T-helper 17 cell (primary cell): ENCODE measurements at regions not wholly inside any gene's neighbourhood (a gene's known extent, or its start where the extent isn't known, plus 50 kb on each side); places are given as distances from the start of the nearest gene placed in this dataset.
"Not testable (repeated sequence)": the region's sequence is repeated elsewhere in the genome, so short reads cannot be mapped to it uniquely, and the experiment has no call there.

Experiments
- ATAC-seq: fragments of 150-1000 bp; cut with Tn5 transposase; 2 replicates; pipeline ENCODE4 v1.10.0; 2021; ENCODE audit warnings: mild to moderate bottlenecking, moderate library complexity
- DNase-seq, 3 donors: peaks; one replicate each; pipeline versions ENCODE4 v3.0.0 to v3.0.0-alpha.2; 2020 to 2021
- H3K9me3 ChIP-seq: one replicate; pipeline ENCODE4 v1.7.0; 2013; ENCODE audit warnings: low read length, mild to moderate bottlenecking; ENCODE audit not compliant: control insufficient read depth, poor library complexity, severe bottlenecking
- H3K27ac Mint-ChIP-seq: one replicate; pipeline ENCODE4 v1.8.0; 2022; ENCODE audit warnings: mild to moderate bottlenecking, moderate library complexity, mixed read lengths
- H3K27me3 Mint-ChIP-seq: one replicate; pipeline ENCODE4 v1.8.0; 2022; ENCODE audit warnings: mixed read lengths
- H3K36me3 Mint-ChIP-seq: one replicate; pipeline ENCODE4 v1.8.0; 2022; ENCODE audit warnings: low read depth, mixed read lengths
- H3K4me1 Mint-ChIP-seq: one replicate; pipeline ENCODE4 v1.8.0; 2022; ENCODE audit warnings: mild to moderate bottlenecking, mixed read lengths
- H3K4me3 Mint-ChIP-seq: one replicate; pipeline ENCODE4 v1.8.0; 2022; ENCODE audit warnings: mild to moderate bottlenecking, moderate library complexity, mixed read lengths

DNA sequence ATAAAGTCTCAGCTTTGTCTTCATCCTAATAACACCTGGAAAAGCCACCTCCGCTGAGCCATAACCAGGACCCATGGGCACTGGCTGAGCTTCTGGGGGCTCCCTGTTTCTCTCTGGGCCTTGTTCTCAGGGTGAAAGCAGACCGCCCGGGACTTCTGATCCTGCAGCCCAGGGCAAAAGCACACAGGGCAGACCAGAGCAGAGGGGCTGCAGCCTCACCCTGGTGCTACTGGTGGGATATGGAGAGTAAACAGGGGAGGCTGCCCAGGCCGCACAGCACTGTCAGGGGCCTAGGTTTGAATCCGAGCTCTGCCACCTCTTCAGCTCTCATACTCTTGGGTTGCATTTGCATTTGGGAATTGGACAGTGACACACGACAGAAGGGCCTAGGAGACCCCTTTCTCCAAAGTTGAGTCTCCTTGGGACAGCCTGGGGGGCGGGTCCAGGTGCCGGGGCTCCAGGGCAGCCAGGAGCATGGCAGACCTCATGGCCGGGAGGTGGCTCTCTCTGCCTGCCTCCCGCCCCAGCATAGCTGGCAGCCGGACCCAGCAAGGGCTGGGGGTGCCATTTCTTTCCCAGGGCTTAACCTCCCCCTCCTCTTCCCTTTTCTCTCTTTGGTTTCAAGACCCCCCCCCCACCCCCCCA, 164.9 kb downstream of the INHBB start:
- no peak overlapping the region for H3K27ac Mint-ChIP-seq
- H3K9me3 ChIP-seq = no peaks in the 10 kb centered on the region
- peaks cover 4% of the 10 kb centered on the region for H3K4me1 Mint-ChIP-seq
- H3K4me3 Mint-ChIP-seq = no peak overlapping the region
- peaks cover 26% of the 10 kb centered on the region for H3K27me3 Mint-ChIP-seq
- H3K36me3 Mint-ChIP-seq = no peaks in the 10 kb centered on the region
- no peak for ATAC-seq
- no peak for DNase-seq

DNA sequence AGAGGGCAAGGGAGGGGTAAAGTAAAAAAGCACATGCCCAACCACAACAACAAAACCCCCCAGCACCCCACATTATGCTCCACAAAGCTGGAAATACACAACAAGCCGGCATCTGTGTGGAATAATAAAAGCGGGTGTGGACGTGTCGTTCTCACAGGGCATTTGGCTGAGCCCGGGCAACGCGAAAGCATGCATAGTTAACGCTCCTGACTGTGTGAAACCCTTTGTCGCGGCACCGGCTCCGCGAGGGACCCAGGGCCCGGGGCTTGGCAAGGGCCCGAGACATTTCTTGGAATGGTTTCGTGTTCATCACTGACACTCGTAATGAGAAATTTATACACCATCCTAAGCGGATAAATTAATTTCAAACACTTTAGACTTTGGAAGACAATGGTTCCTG, 165.6 kb downstream of the INHBB start:
- Mint-ChIP-seq H3K27me3 (peaks cover 28% of the 10 kb centered on the region), H3K27ac (no peak overlapping the region)

DNA sequence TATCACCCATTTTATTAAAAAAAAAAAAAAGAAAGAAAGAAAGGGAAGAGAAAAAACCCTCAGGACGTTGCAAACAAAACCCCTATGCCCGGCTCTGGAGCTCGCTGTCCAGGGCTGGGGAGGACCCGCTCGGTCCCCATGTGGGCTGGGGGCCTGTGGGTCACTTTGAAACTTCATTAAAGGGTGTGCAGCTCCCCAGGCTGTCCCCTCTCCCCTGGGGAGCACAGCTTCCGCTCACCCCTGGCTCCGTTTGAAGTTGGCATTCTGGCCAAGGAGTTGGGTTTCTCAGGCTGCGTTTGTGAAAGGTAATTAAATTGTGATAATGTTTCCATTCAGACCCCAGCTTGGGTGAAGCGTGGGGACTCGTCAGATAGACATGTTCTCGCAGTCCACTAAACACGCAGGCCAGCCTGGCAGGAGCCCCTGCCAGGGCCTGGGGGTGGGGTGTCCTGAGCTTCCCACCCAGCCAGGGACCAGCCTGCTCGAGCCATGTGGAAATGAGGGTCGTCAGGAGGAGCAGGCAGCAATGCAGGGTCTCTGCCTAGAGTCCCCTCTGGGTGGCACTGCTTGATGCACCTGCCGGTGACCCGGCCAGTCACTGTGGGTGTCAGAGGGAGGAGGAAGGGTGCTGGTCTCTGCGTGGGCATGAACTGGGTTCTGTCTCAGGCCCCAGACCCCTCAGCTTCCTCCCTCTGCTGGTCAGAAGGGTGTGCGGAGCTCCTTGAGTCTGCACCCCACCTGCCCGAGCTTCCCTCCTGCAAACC, 166.2 kb downstream of the INHBB start:
- no peak for ATAC-seq

More for the DNA sequence above, 165.6 kb downstream of the INHBB start:
- H3K4me1 Mint-ChIP-seq = peaks cover 4% of the 10 kb centered on the region
- no peak overlapping the region for H3K4me3 Mint-ChIP-seq
- no peaks in the 10 kb centered on the region for H3K9me3 ChIP-seq
- ATAC-seq (no peak), DNase-seq (no peak)
- H3K36me3 Mint-ChIP-seq = no peaks in the 10 kb centered on the region

DNA sequence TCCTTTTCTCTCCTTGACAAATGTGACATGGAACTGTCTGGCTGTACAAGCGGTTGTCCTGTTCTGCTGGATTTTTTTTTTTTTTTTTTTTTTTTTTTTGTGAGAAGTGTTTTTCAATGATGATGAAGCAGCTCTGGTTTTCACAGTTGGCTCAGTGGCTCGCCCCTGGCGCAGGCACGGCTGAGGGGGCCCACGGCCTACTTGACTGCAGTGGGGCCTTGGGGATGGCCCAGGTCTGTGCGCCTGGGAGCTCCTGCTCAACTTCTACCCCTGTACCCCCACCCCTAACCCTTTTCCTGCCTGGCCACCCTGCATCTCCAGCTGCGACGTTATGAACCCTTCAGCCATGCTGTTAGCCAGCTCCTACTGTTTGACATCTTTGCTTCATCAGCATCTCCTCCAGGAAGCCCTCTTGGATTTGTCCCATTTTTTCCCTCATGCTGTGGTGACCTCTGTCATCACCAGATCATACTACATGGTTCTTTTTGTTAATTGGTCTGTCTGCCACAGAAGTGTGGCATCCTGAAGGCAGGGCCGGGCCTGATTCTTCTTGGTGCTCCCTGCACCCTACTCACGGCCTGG, 167.9 kb downstream of the INHBB start:
- no peak overlapping the region for H3K27ac Mint-ChIP-seq
- no peak overlapping the region for H3K4me3 Mint-ChIP-seq
- H3K27me3 Mint-ChIP-seq = peaks cover 30% of the 10 kb centered on the region
- ATAC-seq (no peak), DNase-seq (no peak)
- H3K4me1 Mint-ChIP-seq = peaks cover 4% of the 10 kb centered on the region
- H3K9me3 ChIP-seq = no peaks in the 10 kb centered on the region
- H3K36me3 Mint-ChIP-seq = no peaks in the 10 kb centered on the region

More for the DNA sequence above, 166.2 kb downstream of the INHBB start:
- Mint-ChIP-seq H3K36me3 (no peaks in the 10 kb centered on the region), H3K27ac (no peak overlapping the region), H3K4me3 (no peak overlapping the region), H3K4me1 (peaks cover 4% of the 10 kb centered on the region), H3K27me3 (peaks cover 23% of the 10 kb centered on the region)
- no peak for DNase-seq
- no peaks in the 10 kb centered on the region for H3K9me3 ChIP-seq

DNA sequence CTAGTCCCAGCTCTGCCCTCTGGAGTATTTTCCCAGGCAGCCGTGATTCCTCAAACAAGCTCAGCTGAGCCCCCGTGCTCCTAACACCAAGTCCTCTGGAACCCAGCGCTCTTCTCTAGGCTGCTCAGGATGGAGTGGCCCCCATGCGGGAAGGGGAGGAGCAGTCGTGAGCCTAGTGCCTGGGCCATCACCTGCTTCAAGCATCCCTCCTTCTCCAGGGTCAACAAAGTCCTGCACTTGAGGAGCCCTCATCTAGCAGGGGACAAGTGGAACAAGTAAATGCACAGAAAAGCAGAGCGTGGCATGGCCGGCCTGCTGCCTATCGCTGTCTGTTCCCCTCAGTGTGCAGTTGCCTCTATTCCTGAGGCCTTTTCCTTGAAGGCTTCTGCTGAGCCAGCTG, 168.6 kb downstream of the INHBB start:
- no peak for ATAC-seq
- no peaks in the 10 kb centered on the region for H3K36me3 Mint-ChIP-seq
- H3K4me1 Mint-ChIP-seq = peaks cover 2% of the 10 kb centered on the region
- no peak overlapping the region for H3K27ac Mint-ChIP-seq
- H3K27me3 Mint-ChIP-seq = peaks cover 31% of the 10 kb centered on the region
- no peak for DNase-seq
- no peak overlapping the region for H3K4me3 Mint-ChIP-seq
- H3K9me3 ChIP-seq = no peaks in the 10 kb centered on the region

DNA sequence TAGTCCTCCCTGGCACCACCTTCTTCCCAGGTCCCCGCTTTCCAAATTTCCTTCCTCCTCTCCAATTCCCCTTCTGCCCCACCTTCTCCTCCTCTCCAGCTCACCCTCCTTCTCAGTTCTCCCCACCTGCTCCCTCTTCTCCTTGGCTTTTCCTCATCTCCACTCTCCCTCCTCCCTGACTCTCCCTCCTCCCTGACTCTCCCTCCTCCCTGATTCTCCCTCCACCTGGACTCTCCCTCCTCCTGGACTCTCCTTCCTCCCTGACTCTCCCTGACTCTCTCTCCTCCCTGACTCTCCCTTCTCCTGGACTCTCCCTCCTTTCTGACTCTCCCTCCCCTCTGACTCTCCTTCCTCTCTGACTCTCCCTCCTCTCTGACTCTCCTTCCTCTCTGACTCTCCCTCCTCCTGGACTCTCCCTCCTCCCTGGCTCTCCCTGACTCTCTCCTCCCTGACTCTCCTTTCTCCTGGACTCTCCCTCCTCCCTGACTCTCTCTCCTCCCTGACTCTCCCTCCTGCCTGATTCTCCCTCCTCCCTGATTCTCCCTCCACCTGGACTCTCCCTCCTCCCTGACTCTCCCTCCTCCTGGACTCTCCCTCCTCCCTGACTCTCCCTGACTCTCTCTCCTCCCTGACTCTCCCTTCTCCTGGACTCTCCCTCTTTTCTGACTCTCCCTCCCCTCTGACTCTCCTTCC, 169.3 kb downstream of the INHBB start:
- H3K27ac Mint-ChIP-seq, H3K4me1 Mint-ChIP-seq, H3K9me3 ChIP-seq, ATAC-seq, H3K36me3 Mint-ChIP-seq, H3K4me3 Mint-ChIP-seq, DNase-seq: not testable (repeated sequence)
- peaks cover 34% of the 10 kb centered on the region for H3K27me3 Mint-ChIP-seq

DNA sequence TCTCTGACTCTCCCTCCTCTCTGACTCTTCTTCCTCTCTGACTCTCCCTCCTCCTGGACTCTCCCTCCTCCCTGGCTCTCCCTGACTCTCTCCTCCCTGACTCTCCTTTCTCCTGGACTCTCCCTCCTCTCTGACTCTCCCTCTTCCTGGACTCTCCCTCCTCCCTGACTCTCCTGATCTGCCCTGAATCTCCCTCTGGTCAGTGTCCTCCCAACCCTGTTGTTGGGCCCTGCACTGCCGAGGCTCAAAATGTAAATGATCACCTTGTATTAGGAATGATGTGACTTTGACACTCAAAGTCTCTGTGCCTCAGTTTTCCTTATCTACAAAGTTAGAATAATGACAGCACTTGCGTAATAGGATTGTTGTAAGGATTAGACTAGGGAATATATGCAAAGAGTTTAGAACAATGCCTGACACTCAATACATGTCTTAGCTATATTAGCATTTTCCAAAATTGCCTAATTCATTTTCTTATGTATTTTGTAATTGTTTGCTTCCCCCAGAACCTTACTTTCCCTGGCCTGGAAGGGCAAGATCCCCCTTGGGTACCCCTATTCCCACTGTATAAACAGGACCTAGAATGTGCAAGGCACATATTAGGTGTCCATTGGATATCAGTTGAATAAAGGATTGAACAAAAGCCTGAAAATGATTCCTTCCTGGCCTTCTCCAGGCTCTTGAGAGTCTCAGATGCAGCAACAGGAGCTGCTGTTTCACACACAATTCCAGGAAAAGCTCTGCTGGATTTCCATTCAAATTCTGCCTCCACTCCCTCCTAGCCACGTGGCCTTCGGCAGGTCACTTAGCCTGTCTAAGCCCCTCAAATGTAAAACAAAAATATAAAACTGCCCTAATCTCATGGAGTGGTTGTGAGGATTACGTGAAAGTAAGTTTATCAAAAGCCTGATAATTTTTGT, 170.1 kb downstream of the INHBB start:
- Mint-ChIP-seq H3K27me3 (peaks cover 34% of the 10 kb centered on the region), H3K27ac (no peak overlapping the region), H3K4me1 (peaks cover 2% of the 10 kb centered on the region), H3K36me3 (no peaks in the 10 kb centered on the region), H3K4me3 (no peak overlapping the region)
- ATAC-seq (no peak), DNase-seq (no peak)
- no peaks in the 10 kb centered on the region for H3K9me3 ChIP-seq

DNA sequence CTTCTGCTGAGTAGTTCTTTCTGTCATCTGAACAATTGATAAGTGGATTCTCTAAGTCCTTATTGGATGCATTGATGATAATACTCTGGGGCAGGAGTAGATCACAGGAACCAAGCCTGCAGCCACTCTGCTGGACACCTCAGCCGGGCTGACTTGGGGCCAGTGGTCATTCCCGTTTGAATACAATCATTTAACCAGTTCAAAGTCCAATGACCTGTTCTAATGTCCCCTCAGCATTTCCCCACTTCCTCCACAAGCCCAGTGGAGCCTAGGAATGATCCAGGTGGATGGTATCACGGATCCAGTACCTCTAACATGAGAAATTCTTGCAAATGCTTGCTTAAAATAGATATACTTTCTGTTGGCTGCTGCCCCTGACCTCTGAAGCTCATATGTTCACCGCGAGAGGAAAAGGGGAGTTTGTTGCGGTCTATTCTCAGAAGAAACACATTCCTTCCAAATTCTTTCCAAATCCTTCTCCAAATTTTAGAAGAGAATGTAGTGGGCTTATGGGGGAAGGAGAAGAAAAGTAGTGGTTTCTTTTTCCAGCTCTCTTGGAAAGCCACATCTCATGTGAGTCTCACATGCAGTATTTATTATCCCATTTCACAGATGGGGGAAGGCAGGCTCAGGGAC, 170.9 kb downstream of the INHBB start:
- DNase-seq = no peak
- ATAC-seq = no peak
- H3K4me1 Mint-ChIP-seq = peaks cover 2% of the 10 kb centered on the region
- H3K9me3 ChIP-seq = no peaks in the 10 kb centered on the region
- no peak overlapping the region for H3K4me3 Mint-ChIP-seq
- peaks cover 41% of the 10 kb centered on the region for H3K27me3 Mint-ChIP-seq
- no peak overlapping the region for H3K27ac Mint-ChIP-seq
- no peaks in the 10 kb centered on the region for H3K36me3 Mint-ChIP-seq

DNA sequence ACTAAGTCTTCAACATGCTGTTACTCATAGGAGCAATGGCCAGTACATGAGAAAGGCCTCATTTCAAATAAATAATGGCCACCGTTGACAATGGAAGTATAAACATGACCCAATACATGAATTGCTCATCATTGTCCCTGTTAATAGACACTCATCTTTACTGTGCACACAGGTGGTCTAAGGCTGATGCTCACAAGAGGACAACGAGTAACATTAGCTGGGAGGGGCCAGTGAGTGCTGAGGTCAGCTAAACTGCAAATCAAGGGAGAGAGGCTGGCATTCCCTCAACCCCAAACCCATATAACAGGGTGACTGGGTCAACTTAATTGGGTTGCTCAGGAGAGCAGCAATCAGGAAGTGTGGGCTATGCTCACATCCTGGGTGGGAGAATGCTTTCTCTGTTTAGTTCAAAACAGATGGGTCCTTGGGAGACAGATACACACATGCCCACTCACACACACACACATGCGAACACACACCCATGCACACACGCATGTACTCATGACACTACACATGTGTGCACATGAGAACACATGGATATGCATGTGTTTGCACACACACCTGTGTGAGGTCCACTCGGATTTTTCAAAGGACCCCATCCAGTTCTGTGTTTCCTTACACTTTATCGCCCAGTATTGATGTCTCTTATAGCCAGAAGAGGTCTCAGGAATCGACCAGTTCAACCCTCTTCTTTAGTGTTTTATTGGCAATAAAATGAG, 172.0 kb downstream of the INHBB start:
- ATAC-seq = no peak
- no peaks in the 10 kb centered on the region for H3K36me3 Mint-ChIP-seq
- DNase-seq = no peak
- H3K9me3 ChIP-seq = no peaks in the 10 kb centered on the region
- H3K27me3 Mint-ChIP-seq = peaks cover 51% of the 10 kb centered on the region
- no peaks in the 10 kb centered on the region for H3K4me1 Mint-ChIP-seq
- H3K27ac Mint-ChIP-seq = no peak overlapping the region
- no peak overlapping the region for H3K4me3 Mint-ChIP-seq

DNA sequence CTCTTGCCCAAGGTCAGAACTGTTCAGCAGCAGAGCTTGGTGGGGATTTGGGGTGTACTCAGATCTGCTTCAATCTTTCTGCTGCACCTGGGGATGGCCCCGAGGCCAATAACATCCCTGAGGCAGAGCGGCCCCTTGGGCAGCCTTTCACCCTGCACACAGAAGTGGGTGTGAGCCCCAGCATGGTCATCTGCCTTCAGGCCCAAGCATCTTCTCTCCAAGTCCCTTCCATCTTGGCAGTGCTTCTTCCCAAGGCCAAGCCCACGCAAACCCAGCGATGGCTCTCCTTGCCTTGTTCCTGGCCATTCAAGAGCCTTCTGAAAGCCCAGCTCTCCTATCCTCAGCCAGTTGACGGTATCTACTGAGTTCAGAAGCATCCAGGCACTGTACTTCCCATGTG, 172.9 kb downstream of the INHBB start:
- DNase-seq (no peak), ATAC-seq (no peak)
- no peaks in the 10 kb centered on the region for H3K36me3 Mint-ChIP-seq
- H3K27ac Mint-ChIP-seq = no peak overlapping the region
- H3K27me3 Mint-ChIP-seq = peaks cover 59% of the 10 kb centered on the region
- peaks cover 2% of the 10 kb centered on the region for H3K4me1 Mint-ChIP-seq
- H3K9me3 ChIP-seq = no peaks in the 10 kb centered on the region
- H3K4me3 Mint-ChIP-seq = no peak overlapping the region

DNA sequence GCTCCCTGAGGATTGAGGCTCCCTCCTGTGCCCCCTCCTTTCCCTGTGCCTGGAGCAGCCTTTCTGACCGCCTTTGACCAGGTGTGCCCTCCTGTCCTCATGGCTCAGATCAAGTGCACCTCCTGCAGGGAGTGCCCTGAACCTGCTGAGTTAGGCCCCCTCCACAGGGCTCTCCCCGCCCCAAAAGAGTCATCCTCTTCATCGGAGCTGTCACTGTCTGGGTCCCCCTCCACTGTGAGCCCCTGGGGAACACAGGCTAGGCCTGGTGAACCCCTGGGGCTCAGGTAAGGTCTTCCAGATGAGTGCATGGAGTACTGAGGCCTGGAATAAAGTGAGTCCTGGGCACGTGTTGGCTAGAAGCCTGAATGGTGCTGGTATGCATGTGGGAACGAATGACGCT, 173.5 kb downstream of the INHBB start:
- no peak for ATAC-seq
- no peak overlapping the region for H3K27ac Mint-ChIP-seq
- H3K4me3 Mint-ChIP-seq = no peak overlapping the region
- no peaks in the 10 kb centered on the region for H3K9me3 ChIP-seq
- H3K36me3 Mint-ChIP-seq = no peaks in the 10 kb centered on the region
- H3K4me1 Mint-ChIP-seq = peaks cover 2% of the 10 kb centered on the region
- H3K27me3 Mint-ChIP-seq = peaks cover 63% of the 10 kb centered on the region
- DNase-seq = no peak

DNA sequence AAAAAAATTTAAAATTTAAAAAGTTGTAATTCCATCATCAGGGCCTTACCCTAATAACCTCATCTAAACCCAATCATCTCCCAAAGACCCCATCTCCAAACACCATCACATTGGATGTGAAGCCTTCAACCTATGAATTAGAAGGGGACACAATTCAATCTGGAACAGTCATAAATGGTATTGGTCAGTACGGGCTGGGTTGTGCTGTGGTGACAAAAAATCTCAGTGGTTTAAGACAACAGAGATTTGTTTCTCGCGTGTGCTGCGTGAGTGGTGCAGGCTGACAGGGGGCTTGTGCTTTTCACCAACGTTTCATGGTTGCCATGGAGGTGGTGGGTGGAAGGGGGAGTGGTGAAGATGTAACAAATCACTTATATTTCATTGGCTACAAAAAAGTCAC, 174.5 kb downstream of the INHBB start:
- H3K4me1 Mint-ChIP-seq = peaks cover 2% of the 10 kb centered on the region
- no peak for ATAC-seq
- no peak for DNase-seq
- no peaks in the 10 kb centered on the region for H3K36me3 Mint-ChIP-seq
- H3K4me3 Mint-ChIP-seq = no peak overlapping the region
- H3K27ac Mint-ChIP-seq = no peak overlapping the region
- H3K9me3 ChIP-seq = no peaks in the 10 kb centered on the region
- H3K27me3 Mint-ChIP-seq = peaks cover 73% of the 10 kb centered on the region
